HG02642 (cell line): ENCODE measurements at regions not wholly inside any gene's neighbourhood (a gene's known extent, or its start where the extent isn't known, plus 50 kb on each side); places are given as distances from the start of the nearest gene placed in this dataset.

Experiments used
- ATAC-seq: cut with Tn5 transposase; IDR thresholded peaks from one replicate; pipeline ENCODE4 v1.9.1; 2021; ENCODE audit warnings: mild to moderate bottlenecking; ENCODE audit not compliant: unreplicated experiment, poor library complexity

GRCh38 chr13:29917650-29918049 lies 67.2 kb upstream of the UBL3 start:
- no peak for ATAC-seq

DNA sequence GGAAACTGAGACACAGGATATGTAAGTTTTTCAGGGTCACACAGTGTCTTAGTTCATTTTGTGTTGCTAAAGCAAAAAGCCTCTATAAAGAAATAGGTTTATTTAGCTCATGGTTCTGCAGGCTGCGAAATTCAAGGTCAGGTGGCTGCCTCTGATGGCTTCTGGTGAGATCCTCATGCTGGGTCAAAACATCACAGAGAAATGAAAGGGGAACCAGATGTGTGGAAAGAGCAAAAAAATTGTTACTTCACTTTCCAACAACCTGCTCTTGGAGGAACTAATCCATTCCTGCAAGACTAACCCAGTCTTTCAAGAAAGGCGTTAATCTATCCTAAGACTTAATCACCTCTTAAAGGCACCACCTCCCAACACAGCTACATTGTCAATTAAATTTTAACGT lies 64.2 kb upstream of the UBL3 start:
- no peak for ATAC-seq

DNA sequence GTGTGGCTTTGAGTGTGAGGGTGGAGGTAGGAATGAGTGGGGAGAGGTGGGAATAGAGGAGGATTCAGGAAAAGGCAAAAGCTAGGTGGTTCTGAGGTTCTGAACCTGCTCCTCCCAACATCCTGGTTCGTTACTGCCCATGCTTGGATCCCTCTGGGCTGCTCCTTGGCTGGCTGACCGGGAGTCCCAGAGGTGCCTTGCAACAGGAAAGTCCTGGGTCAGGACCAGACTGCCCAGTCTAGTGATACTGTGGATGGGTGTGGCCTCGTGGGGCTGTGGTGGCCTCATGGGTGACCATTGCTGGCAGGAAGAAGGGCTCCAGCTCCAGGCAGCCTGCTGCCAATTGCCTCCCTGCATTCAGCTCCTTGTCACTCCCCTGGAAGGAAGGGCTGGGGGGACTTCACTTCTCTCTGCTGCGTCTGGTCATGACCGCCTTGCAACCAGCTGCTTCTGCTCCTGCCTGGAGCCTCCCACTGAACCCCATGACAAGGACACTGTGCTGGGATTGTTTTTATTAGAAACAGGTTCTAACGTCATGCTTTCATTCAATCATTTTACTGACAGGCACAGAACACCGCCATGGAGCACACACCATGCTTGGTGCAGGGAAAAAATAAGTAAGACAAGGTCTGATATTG lies 61.5 kb upstream of the UBL3 start:
- no peak for ATAC-seq

- ATAC-seq, result no peak
Observed at GRCh38 chr13:29909975-29910674, 59.7 kb upstream of the UBL3 start.

GRCh38 chr13:29909081-29909730 lies 58.8 kb upstream of the UBL3 start:
- ATAC-seq, result no peak

GRCh38 chr13:29908416-29909080 lies 58.1 kb upstream of the UBL3 start:
- ATAC-seq, result no peak

DNA sequence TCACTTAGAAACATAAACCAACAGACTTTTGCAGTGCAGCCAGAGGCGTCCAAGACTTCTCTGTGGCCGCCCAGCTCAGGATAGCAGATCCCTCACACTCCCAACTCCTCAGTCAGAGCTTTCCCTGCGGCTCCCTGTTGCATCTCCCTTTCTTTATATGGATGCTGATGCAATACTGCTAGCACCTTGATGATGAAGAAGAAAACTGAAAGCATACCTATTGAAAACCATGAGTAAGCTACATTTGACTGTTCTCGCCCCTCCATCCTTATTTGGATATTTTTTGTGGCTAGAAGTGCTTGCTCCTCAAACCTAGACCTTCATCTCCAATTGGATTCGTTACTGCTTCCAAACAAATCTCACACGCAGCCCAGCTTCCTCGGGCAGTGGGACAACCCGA lies 57.3 kb upstream of the UBL3 start:
- no peak for ATAC-seq

DNA sequence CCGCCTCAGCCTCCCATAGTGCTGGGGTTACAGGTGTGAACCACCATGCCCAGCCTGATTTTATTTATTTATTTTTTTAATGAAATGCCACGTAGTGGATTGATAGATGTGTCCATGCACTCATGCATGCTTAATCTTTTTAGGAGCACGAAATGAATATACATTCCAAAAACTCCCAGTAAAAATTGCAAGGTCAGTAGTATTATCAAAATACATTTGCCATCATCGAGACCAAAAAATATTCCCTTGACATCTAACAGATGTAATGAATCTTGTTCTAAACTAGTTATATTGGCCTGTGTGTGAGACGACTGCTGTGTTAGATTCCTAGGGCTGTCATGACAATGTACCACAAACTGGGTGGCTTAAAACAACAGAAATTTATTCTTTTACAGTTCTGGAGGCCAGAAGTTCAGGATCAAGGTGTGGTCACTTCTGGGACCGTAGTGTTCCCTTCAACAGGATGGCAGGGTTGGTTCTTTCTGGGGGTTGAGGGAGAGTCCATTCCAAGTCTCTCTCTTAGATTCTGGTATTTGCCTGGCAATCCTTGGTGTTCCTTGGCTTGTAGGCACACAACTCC lies 56.1 kb upstream of the UBL3 start:
- no peak for ATAC-seq

GRCh38 chr13:29905845-29906244 lies 55.4 kb upstream of the UBL3 start:
- no peak for ATAC-seq

DNA sequence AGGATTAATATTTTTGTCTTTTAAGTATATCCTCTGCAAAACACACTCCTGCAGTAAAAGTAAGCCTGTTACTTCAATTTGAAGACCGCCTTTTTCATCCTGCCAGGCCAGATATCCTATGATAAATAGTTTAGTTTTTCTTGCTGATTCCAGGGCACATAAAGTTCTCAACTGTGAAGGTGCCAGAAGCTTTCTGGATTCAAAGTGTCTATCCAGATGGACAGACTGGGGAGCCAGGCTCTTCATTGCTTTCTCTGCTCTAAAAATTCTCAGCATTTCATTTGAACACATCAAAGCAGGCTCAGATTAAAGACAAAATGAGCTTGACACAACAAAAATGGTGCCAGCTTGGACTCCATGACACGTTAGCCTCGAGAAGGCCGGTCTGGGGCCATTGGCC lies 53.6 kb upstream of the UBL3 start:
- no peak for ATAC-seq

DNA sequence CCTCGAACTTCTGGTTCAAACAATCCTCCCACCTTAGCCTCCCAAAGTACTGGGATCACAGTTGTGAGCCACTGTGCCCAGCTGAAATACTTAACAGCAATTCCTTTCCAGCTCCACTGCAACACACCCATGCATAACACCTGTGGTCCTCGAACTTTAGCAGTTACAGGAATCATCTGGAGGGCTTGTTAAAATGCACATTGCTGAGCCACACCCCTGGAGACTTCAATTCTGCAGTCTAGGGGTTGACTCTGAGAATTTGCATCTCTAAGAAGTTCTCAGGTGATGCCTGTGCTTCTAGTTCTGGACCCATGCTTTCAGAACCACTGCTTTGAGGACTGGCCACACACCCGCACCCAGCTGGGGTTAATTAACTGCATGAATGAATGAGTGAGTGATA lies 53.1 kb upstream of the UBL3 start:
- no peak for ATAC-seq

DNA sequence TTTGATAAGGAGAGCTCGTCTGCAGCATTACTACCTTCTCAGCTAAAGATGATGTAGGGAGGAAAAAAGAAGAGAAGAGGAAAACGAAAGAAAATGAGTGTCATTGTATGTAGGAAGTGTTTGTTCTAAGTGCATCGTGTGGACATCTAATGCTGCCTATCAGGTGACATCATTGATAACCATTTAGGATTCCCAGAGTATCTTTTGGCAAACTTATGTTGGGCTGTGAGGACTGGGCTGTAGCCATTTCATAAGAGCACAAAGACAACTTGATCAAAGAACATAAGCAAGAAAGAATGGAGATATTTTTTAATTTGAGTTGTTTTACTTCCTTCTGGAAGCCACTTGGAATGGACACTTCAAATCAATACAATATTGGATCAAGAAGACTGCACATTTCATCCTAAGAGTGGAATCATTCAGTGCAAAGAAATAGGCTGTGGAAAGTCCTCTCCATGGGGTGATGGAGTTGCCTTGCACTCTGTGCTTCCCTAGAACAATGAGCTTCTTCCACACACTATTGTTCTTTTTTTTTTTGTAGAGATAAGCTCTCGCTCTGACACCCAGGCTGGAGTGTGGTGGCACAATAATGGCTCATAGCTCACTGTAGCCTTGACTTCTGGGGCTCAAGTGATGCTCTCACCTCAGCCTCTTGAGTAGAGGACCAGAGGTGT lies 52.4 kb upstream of the UBL3 start:
- no peak for ATAC-seq

DNA sequence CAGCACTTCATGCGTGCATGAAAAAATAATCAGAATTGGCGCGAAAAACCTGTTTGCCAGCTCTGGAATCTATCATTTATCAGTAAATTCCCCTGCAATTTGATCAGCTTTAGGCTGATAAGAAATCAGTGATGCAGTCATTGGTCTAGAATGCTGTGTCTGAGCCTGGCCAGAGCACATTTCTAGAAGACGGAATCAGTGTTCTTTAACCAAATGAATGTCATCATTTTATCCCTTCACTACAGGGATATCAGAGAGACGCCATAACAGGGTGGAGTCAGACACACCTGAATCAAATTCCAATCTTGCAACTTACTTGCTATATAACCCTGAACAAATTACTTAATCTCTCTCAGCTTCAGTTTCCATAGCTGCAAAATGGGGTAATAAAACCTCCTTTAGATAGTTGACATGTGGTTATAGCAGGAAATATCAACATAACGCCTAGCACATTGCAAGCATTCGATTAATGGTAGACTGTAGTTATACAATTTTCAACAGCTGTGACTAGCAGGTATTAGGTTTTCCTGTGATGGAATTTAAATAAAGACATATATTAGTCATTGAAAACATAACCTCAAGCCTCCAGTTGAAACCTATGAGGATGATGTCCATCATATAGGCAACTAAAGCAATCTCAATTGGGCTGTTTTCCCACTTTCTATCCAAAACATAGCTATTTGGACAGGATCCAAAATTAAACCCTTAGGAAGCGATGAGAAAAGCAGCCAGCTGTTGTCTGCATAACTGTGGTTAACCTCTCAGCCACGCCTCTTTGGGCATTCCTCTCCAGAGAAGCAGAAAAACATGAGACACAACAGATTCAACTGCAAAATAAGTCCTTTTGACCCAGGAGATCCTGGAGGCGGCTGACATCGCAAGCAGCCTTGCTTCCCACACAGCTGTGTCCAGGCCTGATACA lies 51.6 kb upstream of the UBL3 start:
- no peak for ATAC-seq
